Spleen (tissue), 11 donors: ENCODE measurements at regions not wholly inside any gene's neighbourhood (a gene's known extent, or its start where the extent isn't known, plus 50 kb on each side); places are given as distances from the start of the nearest gene placed in this dataset.
A peak's percentile ranks its signal among the peaks of the same experiment; 100 is the strongest.

ENCODE experiments used
- DNase-seq: peaks from one replicate; pipeline ENCODE4 v3.0.0-alpha.2; 2020
- H3K27ac ChIP-seq, 8 donors: fragments of 200-600 bp; sonication (generic) in 7 of 8; 1 replicate in 4 of 8; 2 replicates in 4 of 8; pipeline versions ENCODE4 v1.5.0 to v1.8.0; 2016 to 2021; ENCODE audit warnings: inconsistent platforms in 4 of 8, mild to moderate bottlenecking in 4 of 8, moderate library complexity in 1 of 8
- H3K27me3 ChIP-seq, 7 donors: fragments of 200-600 bp; sonication (generic) in 6 of 7; replicated peaks in 1 of 7; 1 replicate in 4 of 7; 2 replicates in 3 of 7; pipeline versions ENCODE4 v1.5.0 to v1.8.0; 2016 to 2021; ENCODE audit warnings: inconsistent platforms in 3 of 7, mild to moderate bottlenecking in 1 of 7
- H3K36me3 ChIP-seq, 6 donors: fragments of 200-600 bp; sonication (generic) in 5 of 6; 1 replicate in 4 of 6; 2 replicates in 2 of 6; pipeline versions ENCODE4 v1.5.0 to v1.8.0; 2016 to 2021; ENCODE audit warnings: inconsistent platforms in 2 of 6
- H3K4me1 ChIP-seq, 6 donors: fragments of 200-600 bp; sonication (generic) in 5 of 6; 1 replicate in 3 of 6; 2 replicates in 3 of 6; pipeline versions ENCODE4 v1.5.0 to v1.8.0; 2016 to 2021; ENCODE audit warnings: inconsistent platforms in 3 of 6
- H3K4me3 ChIP-seq, 8 donors: fragments of 200-600 bp; sonication (generic) in 7 of 8; 1 replicate in 4 of 8; 2 replicates in 4 of 8; pipeline versions ENCODE4 v1.5.0 to v1.8.0; 2016 to 2021; ENCODE audit warnings: inconsistent platforms in 4 of 8, mild to moderate bottlenecking in 4 of 8, moderate library complexity in 2 of 8
- H3K9me3 ChIP-seq, 8 donors: fragments of 200-600 bp; sonication (generic) in 7 of 8; 1 replicate in 4 of 8; 2 replicates in 4 of 8; pipeline versions ENCODE4 v1.5.0 to v1.8.0; 2016 to 2021; ENCODE audit warnings: inconsistent platforms in 4 of 8
- POLR2A ChIP-seq, 3 donors: fragments of 450-650 bp; IDR thresholded peaks; one replicate each; pipeline ENCODE4 v1.5.1; 2017; ENCODE audit warnings: antibody characterized with exemption in 3 of 3, mild to moderate bottlenecking in 1 of 3
- POLR2AphosphoS5 ChIP-seq, 3 donors: sonication (generic); formaldehyde crosslinking; IDR thresholded peaks; one replicate each; pipeline ENCODE4 v1.5.1; 2017; ENCODE audit warnings: antibody characterized with exemption in 3 of 3
- WGBS, 5 donors: extraction: QIAGEN DNeasy Blood & Tissue Kit in 3 of 5; methylation state at CpG; one replicate each; pipeline versions ENCODE4 v1.1.5 to v1.1.7; 2013 to 2018; 5-methylcytosine and 5-hydroxymethylcytosine counted together
- intact Hi-C: fragments of 100-400 bp; cut with DNase I; formaldehyde crosslinking; loops from one replicate; pipeline ENCODE4 v1.15.0; 2023; ENCODE audit warnings: low total_unique reads
- TF ChIP-seq, protein P1 (sequence below), 11 experiments: fragments of 200-600 bp in 7 of 11; fragments of 450-650 bp in 4 of 11; sonication (generic) in 4 of 11; IDR thresholded peaks in 8 of 11; conservative IDR thresholded peaks in 3 of 11; 1 replicate in 7 of 11; 2 replicates in 4 of 11; pipeline versions ENCODE4 v1.4.0 to v1.8.0; 2016 to 2021; ENCODE audit warnings: antibody characterized with exemption in 11 of 11, inconsistent platforms in 4 of 11, mild to moderate bottlenecking in 1 of 11
- donor health status: healthy with polysubstance abuse.
- donor health status: DM: no; HTN: no; CAD: no; lungs with moderate emphysema.
- donor health status: DM: no; HTN: no; CAD: no.
- donor health status: Bipolar disorder and iron deficiency.
- donor health status: healthy.
- donor health status: DM: no; HTN: no; CAD: no.
- donor health status: DM: yes; HTN: yes; CAD: no.

DNA sequence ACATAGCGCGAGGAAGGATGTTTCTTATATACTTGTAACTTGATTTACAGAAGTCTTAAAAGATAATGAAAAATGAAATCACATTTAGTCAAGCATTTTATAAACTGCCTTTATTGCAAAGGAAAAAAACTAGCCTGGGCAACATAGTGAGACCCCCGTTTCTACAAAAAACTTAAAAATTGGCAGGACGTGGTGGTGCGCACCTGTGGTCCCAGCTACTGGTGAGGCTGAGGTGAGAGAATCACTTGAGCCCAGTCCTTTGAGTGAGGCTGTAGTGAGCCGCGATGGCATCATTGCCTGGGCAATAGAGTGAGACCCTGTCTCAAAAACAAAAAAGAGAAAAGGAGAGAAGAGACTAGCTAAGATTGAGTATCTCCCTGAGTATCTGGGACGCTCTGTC, 145.2 kb upstream of the CIBAR2 start:
- 87 to 97% (median 94%) methylated on average over 8 of the region's 8 CpGs for WGBS, 5 donors
- H3K4me1 ChIP-seq: peaks cover 6 to 61% (median 33%) of the 10 kb centered on the region in 6 donors
- no peak for DNase-seq
- H3K27ac ChIP-seq: no peak overlapping the region
- H3K27me3 ChIP-seq: peaks cover 0 to 30% (median 0%) of the 10 kb centered on the region in 7 donors
- no peak for TF ChIP-seq POLR2A (IDR thresholded peaks at IDR 0.05)
- TF ChIP-seq, protein P1, sequence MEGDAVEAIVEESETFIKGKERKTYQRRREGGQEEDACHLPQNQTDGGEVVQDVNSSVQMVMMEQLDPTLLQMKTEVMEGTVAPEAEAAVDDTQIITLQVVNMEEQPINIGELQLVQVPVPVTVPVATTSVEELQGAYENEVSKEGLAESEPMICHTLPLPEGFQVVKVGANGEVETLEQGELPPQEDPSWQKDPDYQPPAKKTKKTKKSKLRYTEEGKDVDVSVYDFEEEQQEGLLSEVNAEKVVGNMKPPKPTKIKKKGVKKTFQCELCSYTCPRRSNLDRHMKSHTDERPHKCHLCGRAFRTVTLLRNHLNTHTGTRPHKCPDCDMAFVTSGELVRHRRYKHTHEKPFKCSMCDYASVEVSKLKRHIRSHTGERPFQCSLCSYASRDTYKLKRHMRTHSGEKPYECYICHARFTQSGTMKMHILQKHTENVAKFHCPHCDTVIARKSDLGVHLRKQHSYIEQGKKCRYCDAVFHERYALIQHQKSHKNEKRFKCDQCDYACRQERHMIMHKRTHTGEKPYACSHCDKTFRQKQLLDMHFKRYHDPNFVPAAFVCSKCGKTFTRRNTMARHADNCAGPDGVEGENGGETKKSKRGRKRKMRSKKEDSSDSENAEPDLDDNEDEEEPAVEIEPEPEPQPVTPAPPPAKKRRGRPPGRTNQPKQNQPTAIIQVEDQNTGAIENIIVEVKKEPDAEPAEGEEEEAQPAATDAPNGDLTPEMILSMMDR (IDR thresholded peaks at IDR 0.05 in 8 of 11, conservative IDR thresholded peaks at IDR 0.05 in 3 of 11): no peak
- no peak for TF ChIP-seq POLR2AphosphoS5 (IDR thresholded peaks at IDR 0.05)
- H3K4me3 ChIP-seq: no peak overlapping the region
- H3K36me3 ChIP-seq: no peaks in the 10 kb centered on the region
- intact Hi-C loops: no loop called here
- no peaks in the 10 kb centered on the region for H3K9me3 ChIP-seq

DNA sequence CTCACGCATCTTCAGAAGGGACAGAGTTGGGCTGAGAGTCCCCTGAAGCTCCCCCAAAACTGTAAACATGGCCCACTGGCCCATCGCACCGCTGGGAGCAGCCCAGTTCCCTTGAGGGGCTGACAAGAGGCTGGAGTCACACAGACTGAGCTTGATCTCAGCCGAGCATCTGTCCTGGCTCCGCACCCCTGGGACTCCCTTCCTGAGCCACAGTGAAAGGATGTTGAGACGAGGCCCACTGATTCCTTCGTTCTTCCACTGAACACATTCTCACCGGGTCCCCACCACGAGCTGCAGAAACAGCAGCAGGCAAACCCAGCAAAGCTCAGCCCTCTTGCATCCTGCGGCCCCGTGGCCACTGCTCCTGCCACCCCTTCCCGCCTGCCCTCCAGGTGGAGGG, 145.9 kb upstream of the CIBAR2 start:
- Histone ChIP-seq H3K27me3 (peaks cover 0 to 35% (median 0%) of the 10 kb centered on the region in 7 donors), H3K4me3 (no peak overlapping the region), H3K36me3 (no peaks in the 10 kb centered on the region), H3K27ac (no peak overlapping the region), H3K4me1 (peaks cover 6 to 60% (median 30%) of the 10 kb centered on the region in 6 donors), H3K9me3 (no peaks in the 10 kb centered on the region)
- peak in 1 of 3 donors; percentile 4 for TF ChIP-seq POLR2AphosphoS5 (IDR thresholded peaks at IDR 0.05)
- TF ChIP-seq, protein P1 (IDR thresholded peaks at IDR 0.05 in 8 of 11, conservative IDR thresholded peaks at IDR 0.05 in 3 of 11): no peak
- DNase-seq: no peak
- intact Hi-C loops: no loop called here
- WGBS, 5 donors: 46 to 67% (median 59%) methylated on average over 8 to 12 of the region's 12 CpGs

DNA sequence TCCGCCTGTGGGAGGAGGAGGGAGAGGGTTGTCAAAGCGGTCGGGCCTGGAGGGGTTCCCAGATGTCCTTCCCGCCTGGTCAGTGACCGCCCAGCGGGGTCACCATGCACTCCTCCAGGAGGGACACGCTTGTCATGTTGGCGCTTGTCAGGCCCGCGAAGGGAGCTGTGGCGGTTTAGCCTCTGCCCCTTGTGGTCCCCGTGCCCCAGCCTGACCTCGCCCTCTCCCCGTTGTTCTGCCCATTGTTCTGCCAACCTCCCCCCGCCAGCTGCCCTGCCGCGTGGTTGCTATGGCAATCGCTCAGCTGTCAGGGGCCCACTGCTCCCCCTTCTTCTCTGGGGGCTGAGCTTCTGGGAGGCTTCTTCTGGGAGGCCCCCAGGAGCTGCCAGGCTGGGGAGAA, 146.4 kb upstream of the CIBAR2 start:
- TF ChIP-seq POLR2A (IDR thresholded peaks at IDR 0.05) (no peak), POLR2AphosphoS5 (IDR thresholded peaks at IDR 0.05) (no peak)
- TF ChIP-seq, protein P1 (IDR thresholded peaks at IDR 0.05 in 8 of 11, conservative IDR thresholded peaks at IDR 0.05 in 3 of 11): no peak
- Histone ChIP-seq H3K9me3 (no peaks in the 10 kb centered on the region), H3K4me3 (no peak overlapping the region), H3K4me1 (peaks cover 6 to 55% (median 26%) of the 10 kb centered on the region in 6 donors), H3K27ac (no peak overlapping the region), H3K36me3 (no peaks in the 10 kb centered on the region), H3K27me3 (peaks cover 0 to 35% (median 0%) of the 10 kb centered on the region in 7 donors)
- DNase-seq: no peak
- WGBS, 5 donors: 21 to 28% (median 23%) methylated on average over 10 to 18 of the region's 18 CpGs
- intact Hi-C loops: no loop called here

DNA sequence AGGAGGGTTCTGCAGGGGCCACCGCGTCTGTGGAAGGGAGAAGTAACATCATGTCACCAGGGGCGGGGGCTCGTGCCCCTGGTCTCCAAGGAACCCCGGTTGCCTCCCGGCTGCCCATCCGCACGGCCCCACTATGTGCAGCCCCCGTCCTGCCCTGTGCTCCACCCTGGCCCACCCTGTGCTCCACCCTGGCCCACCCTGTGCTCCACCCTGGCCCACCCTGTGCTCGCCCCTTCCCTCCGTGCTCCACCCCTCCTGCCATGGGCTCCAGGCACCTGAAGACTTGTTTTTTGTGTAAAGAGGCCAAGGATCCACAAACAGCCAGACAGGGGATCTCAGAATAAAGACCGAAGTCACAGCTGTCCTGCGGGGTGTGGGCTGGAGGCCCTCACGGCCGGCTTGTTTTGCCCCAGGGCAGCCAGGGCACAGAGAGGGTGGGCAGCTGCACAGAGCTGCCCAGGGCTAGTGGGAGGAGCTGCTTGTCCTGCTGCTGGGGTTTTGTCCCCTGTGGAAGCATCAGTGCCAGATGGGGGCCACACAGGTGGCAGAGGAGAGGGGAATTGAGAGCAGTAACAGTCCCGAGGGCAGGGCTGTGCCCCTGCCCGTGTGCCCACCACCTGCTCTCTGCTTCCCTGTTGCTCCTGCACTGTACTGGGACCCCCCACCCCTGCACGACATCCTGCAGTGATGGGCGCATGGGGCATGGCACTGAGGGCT, 147.0 kb upstream of the CIBAR2 start:
- no peak for DNase-seq
- peaks cover 6 to 54% (median 24%) of the 10 kb centered on the region in 6 donors for H3K4me1 ChIP-seq
- H3K36me3 ChIP-seq: no peaks in the 10 kb centered on the region
- intact Hi-C loops: no loop called here
- H3K27me3 ChIP-seq: peaks cover 0 to 35% (median 0%) of the 10 kb centered on the region in 7 donors
- H3K9me3 ChIP-seq: no peaks in the 10 kb centered on the region
- H3K4me3 ChIP-seq: no peak overlapping the region
- 42 to 61% (median 57%) methylated on average over 12 to 19 of the region's 19 CpGs for WGBS, 5 donors
- TF ChIP-seq, protein P1 (IDR thresholded peaks at IDR 0.05 in 8 of 11, conservative IDR thresholded peaks at IDR 0.05 in 3 of 11): no peak
- TF ChIP-seq POLR2AphosphoS5 (IDR thresholded peaks at IDR 0.05) (no peak), POLR2A (IDR thresholded peaks at IDR 0.05) (no peak)
- no peak overlapping the region for H3K27ac ChIP-seq
